ENCODE measurements at regions not wholly inside any gene's neighbourhood (a gene's known extent, or its start where the extent isn't known, plus 50 kb on each side); places are given as distances from the start of the nearest gene placed in this dataset.

GRCh38 chr16:51410125-51410524, 259.1 kb upstream of the SALL1 start:
- H3K9me1 ChIP-seq (ENCODE audit: insufficient read depth, low read length), result no peaks in the 10 kb centered on the region
- no TSS peak for BruUV-seq (replicated peaks)
- no peak overlapping the region for H3K4ac ChIP-seq (ENCODE audit: low read depth, low read length)
- H3K9ac ChIP-seq (ENCODE audit: low read depth, low read length), result no peak overlapping the region
- ChIA-PET CTCF (no interaction called here), POLR2A (ENCODE audit: unreplicated experiment) (no interaction called here)
- in situ Hi-C loops (cut with MboI; ENCODE audit: low sequenced_read_pairs) (no loop called here), dilution Hi-C loops (cut with HindIII; ENCODE audit: low sequenced_read_pairs, unreplicated experiment) (no loop called here), intact Hi-C loops (cut with micrococcal nuclease) (no loop called here)
- TF ChIP-seq ELK1 (IDR thresholded peaks at IDR 0.05; ENCODE audit: borderline replicate concordance, low read depth, low read length), result no peak
- TF ChIP-seq NFE2L2 (IDR thresholded peaks at IDR 0.05; ENCODE audit: low read depth, low read length), result no peak
- no peak for TF ChIP-seq POLR2A (IDR thresholded peaks at IDR 0.05; ENCODE audit: low read depth, low read length)
- TF ChIP-seq RAD21 (IDR thresholded peaks at IDR 0.05; ENCODE audit: low read length), result no peak
- no peak for TF ChIP-seq CEBPB (IDR thresholded peaks at IDR 0.05; ENCODE audit: low read depth, low read length)
- TF ChIP-seq RCOR1 (IDR thresholded peaks at IDR 0.05; ENCODE audit: insufficient replicate concordance, low read length), result no peak
- TF ChIP-seq MXI1 (IDR thresholded peaks at IDR 0.05; ENCODE audit: borderline replicate concordance, low read depth, low read length), result no peak
- TF ChIP-seq SMC3 (IDR thresholded peaks at IDR 0.05; ENCODE audit: low read depth, low read length), result no peak
- no peak for TF ChIP-seq MAFK (IDR thresholded peaks at IDR 0.05; ENCODE audit: low read depth, low read length)
- no peak for TF ChIP-seq BHLHE40 (IDR thresholded peaks at IDR 0.05; ENCODE audit: low read depth, low read length)
- no peak for TF ChIP-seq USF2 (IDR thresholded peaks at IDR 0.05; ENCODE audit: low read depth, low read length)
- TF ChIP-seq FOS (IDR thresholded peaks at IDR 0.05; ENCODE audit: low read depth, low read length), result no peak
- TF ChIP-seq RFX5 (IDR thresholded peaks at IDR 0.05; ENCODE audit: low read depth, low read length), result no peak
- no peak for TF ChIP-seq CTCF (conservative IDR thresholded peaks at IDR 0.05; ENCODE audit: low read depth, low read length)
- no peaks in the 10 kb centered on the region for H3K36me3 ChIP-seq (ENCODE audit: control insufficient read depth, insufficient read depth, low read length)
- no peak overlapping the region for H3K14ac ChIP-seq (replicated peaks; ENCODE audit: low read depth, low read length)
- ATAC-seq (ENCODE audit: low read depth), result no peak
- H2BK15ac ChIP-seq (ENCODE audit: low read depth, low read length), result no peak overlapping the region
- H2BK20ac ChIP-seq (ENCODE audit: low read depth, low read length), result no peak overlapping the region; the same call in 1 of the 2 replicates
- H2AFZ ChIP-seq (replicated peaks; ENCODE audit: low read length, poor library complexity), result no peak overlapping the region
- no peaks in the 10 kb centered on the region for H3K27me3 ChIP-seq (ENCODE audit: control insufficient read depth, insufficient read depth, low read length)
- no peak overlapping the region for H2AK9ac ChIP-seq (replicated peaks; ENCODE audit: low read depth, low read length, poor library complexity)
- no peak overlapping the region for H3K4me3 ChIP-seq (ENCODE audit: insufficient read depth, low read depth, low read length)
- no peak overlapping the region for H3K27ac ChIP-seq (ENCODE audit: insufficient read depth, low read length)
- H4K5ac ChIP-seq (ENCODE audit: low read depth, low read length), result no peak overlapping the region
- H3K56ac ChIP-seq (ENCODE audit: extremely low read depth, insufficient read depth, low read length), result no peak overlapping the region
- no peak overlapping the region for H3K4me2 ChIP-seq (ENCODE audit: low read depth, low read length)
- no peak overlapping the region for H4K8ac ChIP-seq (ENCODE audit: low read depth in 2 of 2, low read length in 2 of 2)
- no peak overlapping the region for H3K23ac ChIP-seq (ENCODE audit: low read depth, low read length)
- no peaks in the 10 kb centered on the region for H3K79me1 ChIP-seq (ENCODE audit: low read depth in 1 of 2, low read length in 2 of 2)
- H3K9me3 ChIP-seq (ENCODE audit: control insufficient read depth, insufficient read depth, low read length), result no peaks in the 10 kb centered on the region
- peaks cover 3% of the 10 kb centered on the region for H3K4me1 ChIP-seq (ENCODE audit: control insufficient read depth, insufficient read depth, low read length)
- no peak overlapping the region for H4K91ac ChIP-seq (ENCODE audit: insufficient read depth, low read depth, low read length)
- no peak overlapping the region for H2BK5ac ChIP-seq (ENCODE audit: low read depth, low read length, poor library complexity, severe bottlenecking)
- WGBS, 2 experiments (ENCODE audit: extremely low coverage in 2 of 2, insufficient read length in 1 of 2), result no CpG with 5 or more reads among the region's 2 CpGs
- H4K20me1 ChIP-seq (ENCODE audit: insufficient read depth, low read length), result no peaks in the 10 kb centered on the region
- DNase-seq, result no peak
- H3K18ac ChIP-seq (ENCODE audit: low read depth, low read length), result no peak overlapping the region
- no peak overlapping the region for H2BK120ac ChIP-seq (ENCODE audit: low read depth, low read length)
- H2AK5ac ChIP-seq (ENCODE audit: low read depth, low read length), result no peak overlapping the region

Measured in IMR-90 (cell line).